Right lobe of liver (tissue), 6 donors: ENCODE measurements at regions not wholly inside any gene's neighbourhood (a gene's known extent, or its start where the extent isn't known, plus 50 kb on each side); places are given as distances from the start of the nearest gene placed in this dataset.
A peak's percentile ranks its signal among the peaks of the same experiment; 100 is the strongest.
"Not testable (repeated sequence)": the region's sequence is repeated elsewhere in the genome, so short reads cannot be mapped to it uniquely, and the experiment has no call there.

Source experiments
- ATAC-seq, 4 donors: fragments of 200-7000 bp; cut with Tn5 transposase; one replicate each; pipeline ENCODE4 v1.9.1; 2020; ENCODE audit warnings: mild to moderate bottlenecking in 4 of 4, moderate library complexity in 4 of 4
- DNase-seq, 3 donors: peaks; one replicate each; pipeline ENCODE4 v3.0.0-alpha.2; 2020
- H3K27ac ChIP-seq, 3 donors: fragments of 200-600 bp; one replicate each; pipeline ENCODE4 v1.8.0; 2022
- H3K27me3 ChIP-seq, 2 donors: fragments of 200-600 bp; one replicate each; pipeline ENCODE4 v1.8.0; 2022
- H3K36me3 ChIP-seq, 4 donors: fragments of 200-600 bp; sonication (generic) in 1 of 4; one replicate each; pipeline versions ENCODE4 v1.5.1 to v1.8.0; 2017 to 2022; ENCODE audit warnings: control low read depth in 1 of 4
- H3K4me1 ChIP-seq, 4 donors: fragments of 200-600 bp; sonication (generic) in 1 of 4; one replicate each; pipeline versions ENCODE4 v1.5.1 to v1.8.0; 2017 to 2022; ENCODE audit warnings: control low read depth in 1 of 4
- H3K4me3 ChIP-seq, 3 donors: fragments of 200-600 bp; one replicate each; pipeline ENCODE4 v1.8.0; 2022
- H3K9me3 ChIP-seq, 4 donors: fragments of 200-600 bp; sonication (generic) in 1 of 4; one replicate each; pipeline versions ENCODE4 v1.5.1 to v1.8.0; 2017 to 2022; ENCODE audit warnings: control low read depth in 1 of 4
- CTCF ChIP-seq, 4 donors: fragments of 200-600 bp in 3 of 4; fragments of 450-650 bp in 1 of 4; IDR thresholded peaks; one replicate each; pipeline versions ENCODE4 v1.5.1 to v1.8.0; 2016 to 2022; ENCODE audit warnings: antibody characterized with exemption in 4 of 4, mild to moderate bottlenecking in 2 of 4
- POLR2A ChIP-seq: fragments of 450-650 bp; IDR thresholded peaks from one replicate; pipeline ENCODE4 v1.6.1; 2017; ENCODE audit warnings: antibody characterized with exemption, mild to moderate bottlenecking
- WGBS: methylation state at CpG from one replicate; pipeline ENCODE4 v1.1.6; 2018; ENCODE audit warnings: low coverage, low lambda C conversion rate; ENCODE audit not compliant: insufficient coverage; ENCODE audit errors: missing lambda C conversion rate; 5-methylcytosine and 5-hydroxymethylcytosine counted together
- intact Hi-C, 2 donors: fragments of 100-400 bp; cut with DNase I; formaldehyde crosslinking; loops; one replicate each; pipeline versions ENCODE4 v1.11.2 to v1.14.1; 2022
- donor health status: DM: no; HTN: yes; CAD: no.
- donor health status: DM: no; HTN: no; CAD: no.
- donor health status: DM: no; HTN: no; CAD: no.
- donor health status: DM: no; HTN: yes; CAD: no.
- donor health status: DM: no; HTN: yes; CAD: no.

GRCh38 chr18:7178568-7178967, 52.3 kb upstream of the LRRC30 start:
- not testable (repeated sequence) for H3K9me3 ChIP-seq, H3K27me3 ChIP-seq, H3K27ac ChIP-seq, H3K4me3 ChIP-seq, H3K36me3 ChIP-seq, H3K4me1 ChIP-seq, ATAC-seq
- DNase-seq = peak in 1 of 3 donors; percentile 27
- intact Hi-C loops = loop anchor here in 1 of 2 donors (10.0 kb wide), 1 partner anchor 254 kb away; no protein-coding TSS in a partner anchor
- 83% methylated on average over 1 of the region's 21 CpGs for WGBS

DNA sequence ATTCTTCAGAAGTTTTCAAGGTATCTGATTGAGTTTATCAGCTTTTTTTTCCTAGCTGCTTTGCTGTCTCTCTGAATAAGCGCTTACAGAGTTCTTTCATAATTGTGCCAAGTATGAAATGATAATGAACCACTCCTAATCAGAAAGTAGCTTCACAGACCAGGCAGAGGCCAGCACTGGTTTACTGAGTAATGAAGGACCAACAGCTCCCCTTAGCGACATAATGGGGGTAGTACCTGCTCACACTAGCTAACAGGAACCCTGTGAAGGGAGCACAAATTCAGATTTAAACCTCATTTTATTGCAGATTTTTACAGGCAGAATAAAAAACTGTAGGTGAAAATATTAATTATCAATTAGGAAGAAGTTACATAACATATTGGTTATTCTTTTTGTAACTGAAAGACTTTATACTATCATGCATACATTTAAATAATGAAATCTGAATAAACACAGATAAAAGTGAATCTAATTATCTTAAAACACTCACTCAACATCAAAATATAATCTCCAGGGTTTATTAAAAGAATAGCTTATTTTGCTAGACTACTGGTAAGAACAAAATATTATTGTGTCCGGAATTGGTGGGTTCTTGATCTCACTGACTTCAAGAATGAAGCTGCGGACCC, 53.7 kb upstream of the LRRC30 start:
- 43% methylated on average over 4 of the region's 4 CpGs for WGBS
- peak; percentile 72 to 90 (median 88) for ATAC-seq
- no peaks in the 10 kb centered on the region for H3K36me3 ChIP-seq
- DNase-seq = peak in 1 of 3 donors; percentile 43
- H3K27me3 ChIP-seq = no peaks in the 10 kb centered on the region
- H3K4me3 ChIP-seq = no peak overlapping the region
- H3K27ac ChIP-seq = no peak overlapping the region
- H3K9me3 ChIP-seq = no peaks in the 10 kb centered on the region
- H3K4me1 ChIP-seq = peaks cover 0 to 3% (median 0%) of the 10 kb centered on the region in 4 donors
- intact Hi-C loops = loop anchor here in 1 of 2 donors (10.0 kb wide), 1 partner anchor 252 kb away; no protein-coding TSS in a partner anchor
- peak; percentile 55 to 69 (median 64) for TF ChIP-seq CTCF (IDR thresholded peaks at IDR 0.05)
- no peak for TF ChIP-seq POLR2A

GRCh38 chr18:7174344-7175095, 56.4 kb upstream of the LRRC30 start:
- 60% methylated on average over 6 of the region's 14 CpGs for WGBS
- Histone ChIP-seq H3K36me3 (no peaks in the 10 kb centered on the region), H3K4me1 (peaks cover 0 to 3% (median 0%) of the 10 kb centered on the region in 4 donors), H3K27me3 (no peaks in the 10 kb centered on the region), H3K27ac (no peak overlapping the region), H3K9me3 (no peaks in the 10 kb centered on the region), H3K4me3 (no peak overlapping the region)
- TF ChIP-seq POLR2A = no peak
- peak in 3 of 4 donors; percentile 9 to 38 (median 15) for TF ChIP-seq CTCF (IDR thresholded peaks at IDR 0.05)
- DNase-seq (peak in 2 of 3 donors; percentile 54 to 66), ATAC-seq (peak; percentile 56 to 92 (median 78))
- intact Hi-C loops = loop anchor here in 1 of 2 donors (10.0 kb wide), 1 partner anchor 250 kb away; no protein-coding TSS in a partner anchor

DNA sequence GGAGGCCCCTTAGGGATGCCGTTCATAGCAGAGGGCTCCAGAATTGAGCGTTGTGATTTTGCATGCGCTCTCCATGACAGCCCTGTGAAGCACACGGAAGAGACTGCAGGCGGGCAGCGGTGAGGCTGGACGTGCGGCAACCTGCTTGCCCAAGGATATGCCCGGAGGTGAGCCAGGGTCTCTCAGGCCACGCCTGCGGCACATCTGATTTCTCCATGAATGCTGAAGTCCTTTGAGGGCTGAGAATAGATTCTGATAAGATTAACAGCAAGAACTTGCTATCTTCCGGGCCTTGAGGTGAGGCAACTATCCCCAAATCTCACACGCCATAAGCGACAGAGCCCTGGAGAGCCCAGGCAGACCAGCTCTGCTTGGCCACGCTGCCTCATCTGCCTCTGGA, 55.6 kb upstream of the LAMA1 start:
- no peaks in the 10 kb centered on the region for H3K27me3 ChIP-seq

More for the DNA sequence above, 55.6 kb upstream of the LAMA1 start:
- no peak for DNase-seq
- TF ChIP-seq CTCF (IDR thresholded peaks at IDR 0.05) (no peak), POLR2A (no peak)
- 87% methylated on average over 12 of the region's 15 CpGs for WGBS
- Histone ChIP-seq H3K36me3 (no peaks in the 10 kb centered on the region), H3K4me1 (peaks cover 0 to 3% (median 0%) of the 10 kb centered on the region in 4 donors), H3K4me3 (no peak overlapping the region), H3K9me3 (no peaks in the 10 kb centered on the region), H3K27ac (no peak overlapping the region)
- ATAC-seq = no peak
- intact Hi-C loops = loop anchor here in 1 of 2 donors (10.0 kb wide), 1 partner anchor 248 kb away; no protein-coding TSS in a partner anchor
